NCI-H187 treated with DMSO at 0.1 percent for 48 hours (cell line): ENCODE measurements at regions not wholly inside any gene's neighbourhood (a gene's known extent, or its start where the extent isn't known, plus 50 kb on each side); places are given as distances from the start of the nearest gene placed in this dataset.
"Not testable (repeated sequence)": the region's sequence is repeated elsewhere in the genome, so short reads cannot be mapped to it uniquely, and the experiment has no call there.

Source experiments
- DNase-seq: peaks from one replicate; lab custom pipeline; 2025; lab: John Stamatoyannopoulos, UW

- DNase-seq, result no peak
Measured at GRCh38 chr12:91741932-91742331, 403.7 kb downstream of the BTG1 start.

DNA sequence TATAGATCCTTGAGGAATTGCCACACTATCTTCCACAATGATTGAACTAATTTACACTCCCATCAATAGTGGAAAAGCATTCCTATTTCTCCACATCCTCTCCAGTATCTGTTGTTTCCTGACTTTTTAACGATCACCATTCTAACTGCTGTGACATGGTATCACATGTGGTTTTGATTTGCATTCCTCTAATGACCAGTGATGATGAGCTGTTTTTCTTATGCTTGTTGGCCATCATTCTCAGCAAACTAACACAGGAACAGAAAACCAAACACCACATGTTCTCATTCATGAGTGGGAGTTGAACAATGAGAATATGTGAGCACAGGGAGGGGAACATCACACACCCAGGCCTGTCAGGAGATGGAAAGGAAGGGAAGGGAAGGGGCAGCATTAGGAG, 411.8 kb downstream of the BTG1 start:
- DNase-seq, result not testable (repeated sequence)

DNA sequence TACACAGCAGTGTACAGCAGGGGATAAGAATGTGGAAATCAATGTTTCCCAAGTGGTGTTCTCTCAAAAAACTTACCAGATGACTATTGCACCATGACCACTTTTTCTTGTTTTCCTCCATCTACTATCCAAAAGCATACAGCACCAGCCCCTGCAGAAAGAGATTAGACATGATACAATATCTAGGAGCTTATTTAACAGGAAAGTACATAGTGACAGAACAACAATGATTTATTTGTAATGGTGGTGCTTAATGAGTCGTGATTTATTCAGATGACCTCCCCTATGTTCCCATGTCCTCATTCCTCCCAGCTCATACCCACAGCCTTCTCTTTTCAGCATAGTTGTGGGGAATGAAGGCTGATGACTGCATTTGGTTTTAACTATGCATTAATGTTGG, 413.6 kb downstream of the BTG1 start:
- DNase-seq, result no peak

- DNase-seq, result no peak
Measured at GRCh38 chr12:91729543-91729942, 416.1 kb downstream of the BTG1 start.

GRCh38 chr12:91723191-91723590, 422.5 kb downstream of the BTG1 start:
- DNase-seq, result no peak

- no peak for DNase-seq
Measured at GRCh38 chr12:91722072-91722471, 423.6 kb downstream of the BTG1 start.

DNA sequence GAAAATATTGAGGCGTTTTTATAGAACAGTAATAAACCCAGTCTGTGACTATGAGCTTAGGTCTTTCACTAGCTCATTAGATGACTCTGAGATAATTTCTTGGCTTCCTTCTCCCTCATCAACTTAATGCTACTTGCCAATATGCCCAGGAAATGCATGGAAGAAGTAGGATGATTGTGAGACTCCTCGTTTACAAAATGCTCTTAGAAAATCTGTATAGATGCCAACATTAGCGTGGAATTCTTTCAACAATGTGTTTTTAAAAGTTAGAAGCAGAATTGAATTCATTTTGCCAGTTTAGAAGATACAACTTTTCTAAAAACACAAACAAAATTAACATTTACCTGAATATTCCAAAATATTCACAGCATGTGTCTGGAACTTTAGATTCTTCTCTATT, 424.6 kb downstream of the BTG1 start:
- no peak for DNase-seq

GRCh38 chr12:91718326-91718725, 427.3 kb downstream of the BTG1 start:
- DNase-seq, result no peak

DNA sequence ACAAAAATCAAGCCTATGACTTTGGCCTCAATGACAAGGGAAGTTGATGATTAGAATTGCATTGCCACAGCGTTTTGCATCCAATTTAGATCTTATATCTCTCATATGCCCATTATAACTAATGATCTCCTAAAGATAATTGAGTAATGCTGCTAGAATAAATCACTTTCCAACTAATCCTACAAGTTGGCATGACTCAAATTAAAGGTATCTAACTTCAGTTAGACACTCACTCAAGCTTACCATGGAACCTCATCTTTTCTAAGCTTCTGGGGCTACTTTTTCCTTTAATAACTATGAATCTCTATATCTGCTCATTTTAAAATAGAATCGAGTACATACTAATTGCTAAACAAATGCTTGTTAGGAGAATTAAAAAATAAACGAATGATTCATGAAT, 427.8 kb downstream of the BTG1 start:
- DNase-seq, result no peak

DNA sequence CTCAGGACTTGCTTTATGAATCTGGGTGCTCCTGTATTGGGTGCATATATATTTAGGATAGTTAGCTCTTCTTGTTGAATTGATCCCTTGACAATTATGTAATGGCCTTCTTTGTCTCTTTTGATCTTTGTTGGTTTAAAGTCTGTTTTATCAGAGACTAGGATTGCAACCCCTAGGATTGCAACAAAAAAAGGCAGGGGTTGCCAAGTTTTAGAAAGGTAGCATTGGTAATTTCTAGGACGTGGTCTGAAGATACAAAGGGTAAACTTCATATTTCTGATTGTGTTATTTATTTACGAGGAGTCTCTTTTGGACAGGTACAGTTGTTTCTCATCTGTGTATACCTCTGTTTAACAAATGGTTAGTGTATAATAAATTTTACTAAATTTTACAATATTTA, 433.7 kb downstream of the BTG1 start:
- DNase-seq, result not testable (repeated sequence)

- no peak for DNase-seq
Measured at GRCh38 chr12:91706466-91706865, 439.2 kb downstream of the BTG1 start.

DNA sequence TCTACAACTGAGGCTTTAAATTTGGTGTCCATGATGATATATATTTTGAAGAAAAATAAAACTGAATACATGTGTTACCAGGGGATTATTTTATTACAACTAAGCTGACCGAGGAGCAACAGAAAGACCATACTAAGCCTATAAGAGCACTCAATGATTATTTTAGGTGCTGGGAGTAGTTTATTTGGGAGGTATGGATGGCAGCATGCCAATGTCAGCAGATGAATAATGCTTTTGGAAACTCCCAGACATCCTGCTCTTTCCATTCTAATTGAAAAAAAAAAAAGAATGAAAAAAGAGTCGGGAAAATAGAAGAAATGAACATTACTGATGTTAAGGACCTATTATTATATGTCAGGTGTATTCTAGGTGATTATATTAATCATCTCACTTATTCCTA, 441.2 kb downstream of the BTG1 start:
- DNase-seq, result no peak

DNA sequence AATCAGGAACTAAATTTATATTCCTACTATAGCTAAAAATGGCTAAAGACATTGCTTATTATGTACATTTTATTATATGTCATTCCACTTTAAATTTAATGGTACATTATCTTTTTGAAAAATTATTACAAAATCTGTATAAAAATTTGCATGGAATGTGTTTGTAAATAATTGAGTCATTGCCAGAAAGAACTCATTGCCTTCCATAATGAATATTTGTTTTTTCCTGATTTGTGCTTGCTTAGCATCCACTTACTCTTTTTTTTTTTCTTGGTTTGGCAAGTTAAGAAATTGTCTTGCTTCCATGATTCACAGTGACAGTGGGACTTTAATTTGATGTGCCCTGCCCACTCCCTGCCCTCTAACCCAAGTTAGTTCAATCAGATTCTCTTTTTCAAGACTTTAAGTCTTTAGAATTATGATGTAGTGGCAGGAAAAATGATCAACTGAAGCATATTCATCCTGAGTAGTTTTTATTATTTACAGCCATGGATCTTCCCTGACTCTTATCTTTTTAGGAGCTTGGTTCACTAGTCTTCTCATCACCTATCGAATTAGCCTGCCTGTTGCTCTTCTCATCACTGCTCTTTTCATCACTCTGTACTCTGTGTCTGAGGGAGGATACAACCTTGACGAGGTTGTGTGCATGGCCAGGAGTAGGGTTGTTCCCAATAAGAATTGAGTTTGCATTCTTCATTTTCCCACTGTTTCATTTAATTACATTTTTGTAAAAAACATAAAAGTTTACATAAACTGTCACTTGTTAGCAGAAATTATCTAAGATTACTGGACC, 442.0 kb downstream of the BTG1 start:
- DNase-seq, result no peak

- DNase-seq, result no peak
Measured at GRCh38 chr12:91702843-91703425, 442.7 kb downstream of the BTG1 start.

DNA sequence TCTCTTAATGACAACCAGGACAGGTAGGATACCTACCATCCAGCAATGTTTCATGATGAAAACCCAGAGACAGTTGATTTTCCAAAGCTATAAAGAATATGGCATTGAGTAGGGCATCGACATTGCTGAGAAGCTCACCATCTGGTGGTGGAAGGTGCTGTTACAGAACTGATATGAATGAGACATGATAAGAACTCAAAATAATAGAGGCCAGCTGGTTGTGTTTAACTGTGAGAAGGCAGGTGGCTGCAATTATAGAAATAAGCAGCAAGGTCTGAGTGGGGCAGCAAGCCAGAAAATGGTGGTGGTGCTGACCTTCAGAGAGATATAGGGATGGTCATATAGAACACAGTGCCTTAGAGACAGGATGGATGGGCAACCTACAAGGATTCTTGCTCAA, 449.7 kb downstream of the BTG1 start:
- DNase-seq, result no peak

DNA sequence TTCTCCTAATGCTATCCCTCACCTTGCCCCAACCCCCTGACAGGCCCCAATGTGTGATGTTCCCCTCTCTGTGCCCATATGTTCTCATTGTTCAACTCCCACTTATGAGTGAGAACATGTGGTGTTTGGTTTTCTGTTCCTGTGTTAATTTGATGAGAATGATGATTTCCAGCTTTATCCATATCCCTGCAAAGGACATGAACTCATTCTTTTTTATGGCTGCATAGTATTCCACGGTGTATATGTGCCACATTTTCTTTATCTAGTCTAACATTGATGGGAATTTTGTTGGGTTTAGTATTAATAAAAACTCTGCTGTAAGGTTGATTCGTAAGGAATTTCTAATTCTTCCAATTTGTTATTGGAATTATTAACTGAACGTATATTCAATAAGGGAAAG, 450.2 kb downstream of the BTG1 start:
- DNase-seq, result not testable (repeated sequence)

- DNase-seq, result no peak
Measured at GRCh38 chr12:91690531-91690930, 455.1 kb downstream of the BTG1 start.

DNA sequence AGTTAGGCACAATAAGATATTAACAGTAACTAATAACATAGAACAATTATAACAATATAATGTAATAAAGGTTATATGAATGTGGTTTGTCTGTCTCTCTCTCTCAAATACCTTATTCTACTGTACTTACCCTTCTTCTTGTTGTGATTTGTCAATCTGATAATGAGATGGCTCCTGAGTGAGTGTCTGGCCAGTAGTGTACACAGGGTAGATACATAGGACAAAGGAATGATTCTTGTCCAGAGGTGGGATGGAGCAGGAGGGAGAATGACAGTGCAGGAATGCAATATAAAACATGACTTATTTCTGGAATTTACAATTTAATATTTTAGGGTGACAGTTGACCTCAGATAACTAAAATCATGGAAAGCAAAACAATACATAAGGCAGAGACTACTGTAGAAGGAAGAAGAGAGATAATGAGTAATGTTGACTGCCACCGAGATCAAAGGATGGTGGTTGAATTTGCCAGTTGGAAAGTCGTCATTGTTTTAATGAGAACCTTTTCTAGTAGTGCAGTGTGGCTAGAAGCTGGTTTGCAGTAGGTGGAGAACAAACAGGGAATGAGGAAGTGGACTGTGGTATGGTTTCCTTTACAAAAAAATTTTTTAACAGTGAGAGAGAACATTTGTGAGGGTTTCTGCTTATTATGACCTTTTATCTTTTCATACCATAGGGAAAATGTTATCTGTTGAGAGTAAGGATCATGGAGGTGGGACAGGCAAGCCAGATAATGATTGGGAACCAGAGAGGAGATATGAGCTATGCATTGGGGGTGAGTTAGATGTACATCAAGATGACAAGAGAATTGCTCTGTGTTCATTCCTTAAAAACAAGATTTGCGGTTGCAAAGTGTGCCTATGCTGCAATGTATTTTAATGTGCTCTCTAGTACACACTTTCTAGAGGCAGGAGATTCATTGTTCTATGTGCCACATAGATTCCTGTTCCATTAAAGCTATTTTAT, 458.3 kb downstream of the BTG1 start:
- no peak for DNase-seq

GRCh38 chr12:91685917-91686316, 459.7 kb downstream of the BTG1 start:
- no peak for DNase-seq

DNA sequence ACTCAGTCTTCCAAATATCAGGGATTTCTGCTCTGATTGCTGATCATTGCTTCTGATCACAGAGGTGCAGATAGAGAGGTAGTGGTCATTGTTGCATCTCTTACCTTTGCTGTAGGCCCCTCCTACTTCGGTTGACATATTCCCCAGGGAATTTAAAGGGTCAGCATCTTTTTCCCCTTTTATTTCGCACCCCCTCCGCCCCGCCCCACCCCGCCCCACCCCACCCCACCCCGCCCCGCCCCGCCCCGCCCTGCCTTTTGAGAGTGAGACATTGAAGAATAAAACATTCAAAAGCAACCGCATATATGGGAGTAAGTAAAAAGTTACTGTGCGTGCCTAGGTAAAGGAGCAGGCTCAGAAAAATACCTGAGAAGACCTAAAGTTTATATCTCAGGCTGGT, 463.9 kb downstream of the BTG1 start:
- no peak for DNase-seq

GRCh38 chr12:91680864-91681263, 464.8 kb downstream of the BTG1 start:
- DNase-seq, result no peak

GRCh38 chr12:91677556-91677955, 468.1 kb downstream of the BTG1 start:
- DNase-seq, result no peak

GRCh38 chr12:91675401-91675800, 470.2 kb downstream of the BTG1 start:
- DNase-seq, result no peak
